ENCODE measurements at regions not wholly inside any gene's neighbourhood (a gene's known extent, or its start where the extent isn't known, plus 50 kb on each side); places are given as distances from the start of the nearest gene placed in this dataset.

DNA sequence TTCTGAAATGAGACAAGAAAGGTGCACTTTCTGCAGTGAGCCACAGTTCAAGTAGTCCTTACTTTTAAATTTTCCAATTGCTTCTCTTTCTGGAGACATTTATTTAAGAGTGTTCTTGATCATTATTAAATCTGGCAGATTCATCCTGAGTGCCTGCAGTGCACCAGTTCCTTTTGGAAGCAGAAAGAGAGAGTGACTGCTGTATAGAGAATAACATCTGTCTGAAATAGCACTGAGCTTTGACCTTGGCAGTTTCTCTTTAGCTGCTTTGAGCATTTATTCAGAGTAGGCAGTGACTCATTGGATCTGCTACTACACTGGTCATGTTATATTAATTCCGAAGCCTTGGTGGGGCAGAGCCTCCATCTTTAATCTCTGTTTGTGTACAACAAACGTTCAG is 1373.7 kb downstream of the PCDH9 start:
- no peaks in the 10 kb centered on the region for H3K36me3 ChIP-seq (replicated peaks in 1 of 2; ENCODE audit: control insufficient read depth in 1 of 2, insufficient read depth in 2 of 2, low read length in 2 of 2)
- ATAC-seq (no peak), FAIRE-seq (no peak), DNase-seq (ENCODE audit: low spot score) (no peak)
- H3K9me3 ChIP-seq (ENCODE audit: low read length), result no peaks in the 10 kb centered on the region
- no peak overlapping the region for H3K4me2 ChIP-seq (ENCODE audit: low read depth, low read length)
- TF ChIP-seq, protein P1, sequence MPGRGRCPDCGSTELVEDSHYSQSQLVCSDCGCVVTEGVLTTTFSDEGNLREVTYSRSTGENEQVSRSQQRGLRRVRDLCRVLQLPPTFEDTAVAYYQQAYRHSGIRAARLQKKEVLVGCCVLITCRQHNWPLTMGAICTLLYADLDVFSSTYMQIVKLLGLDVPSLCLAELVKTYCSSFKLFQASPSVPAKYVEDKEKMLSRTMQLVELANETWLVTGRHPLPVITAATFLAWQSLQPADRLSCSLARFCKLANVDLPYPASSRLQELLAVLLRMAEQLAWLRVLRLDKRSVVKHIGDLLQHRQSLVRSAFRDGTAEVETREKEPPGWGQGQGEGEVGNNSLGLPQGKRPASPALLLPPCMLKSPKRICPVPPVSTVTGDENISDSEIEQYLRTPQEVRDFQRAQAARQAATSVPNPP (CRISPR knock-in tag; IDR thresholded peaks at IDR 0.05), result no peak
- TF ChIP-seq AHDC1 (CRISPR knock-in tag; IDR thresholded peaks at IDR 0.05; ENCODE audit: borderline replicate concordance) (no peak), ZZZ3 (CRISPR knock-in tag; IDR thresholded peaks at IDR 0.05; ENCODE audit: borderline replicate concordance) (no peak)
- H3K4me1 ChIP-seq (ENCODE audit: insufficient read depth, low read length), result no peaks in the 10 kb centered on the region
- intact Hi-C loops (cut with micrococcal nuclease; ENCODE audit: unreplicated experiment) (no loop called here), in situ Hi-C loops (cut with HindIII; ENCODE audit: extremely low pct_ligation_motif_present, low pct_unique_long_range_greater_than_20kb) (no loop called here)
- no peak overlapping the region for H2AFZ ChIP-seq (ENCODE audit: low read length)
- ChIA-PET POLR2A (no interaction called here), CTCF (ENCODE audit: low intra/inter-chr PET ratio, low total read pairs) (no interaction called here)
- no peak overlapping the region for H3K9ac ChIP-seq (ENCODE audit: insufficient read depth, low read depth, low read length)
- BruUV-seq (replicated peaks), result no TSS peak
- H3K27ac ChIP-seq (ENCODE audit: extremely low read length, insufficient read depth, low read length), result no peak overlapping the region
- no peaks in the 10 kb centered on the region for H3K79me2 ChIP-seq (ENCODE audit: insufficient read depth, low read length)
- no peaks in the 10 kb centered on the region for H4K20me1 ChIP-seq (ENCODE audit: insufficient read depth, low read length)
- no peak overlapping the region for H3K4me3 ChIP-seq (replicated peaks in 1 of 3; ENCODE audit: insufficient read depth in 1 of 3, low read depth in 2 of 3, low read length in 3 of 3)
- 0% methylated on average over 2 of the region's 2 CpGs for WGBS (ENCODE audit: low lambda C conversion rate)
- no peaks in the 10 kb centered on the region for H3K27me3 ChIP-seq (ENCODE audit: control insufficient read depth in 1 of 2, insufficient read depth in 2 of 2, low read length in 2 of 2)
